HG02798 (cell line): ENCODE measurements at regions not wholly inside any gene's neighbourhood (a gene's known extent, or its start where the extent isn't known, plus 50 kb on each side); places are given as distances from the start of the nearest gene placed in this dataset.

Experiments
- ATAC-seq: cut with Tn5 transposase; IDR thresholded peaks from one replicate; pipeline ENCODE4 v1.9.1; 2021; ENCODE audit warnings: mild to moderate bottlenecking; ENCODE audit not compliant: unreplicated experiment, poor library complexity

DNA sequence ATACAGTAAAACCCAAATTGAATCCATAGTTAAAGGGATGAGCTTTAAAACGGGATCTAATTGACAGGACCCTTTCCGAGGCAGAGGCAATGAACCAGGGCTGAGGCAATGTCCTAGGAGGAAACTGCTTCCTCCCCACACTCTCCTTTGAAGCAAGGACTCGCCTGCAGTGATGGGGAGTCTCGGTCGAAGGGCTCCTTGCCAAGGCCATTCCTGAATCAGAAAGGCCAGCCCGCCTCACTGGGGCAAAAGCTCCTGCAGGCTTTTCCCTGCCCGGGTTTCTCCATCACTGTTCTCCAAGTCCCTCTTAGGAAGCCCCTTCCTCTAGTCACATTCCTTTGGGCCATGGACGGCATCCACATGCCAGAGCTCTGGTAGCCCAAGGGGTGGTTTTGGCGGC, 132.0 kb downstream of the RBFOX3 start:
- no peak for ATAC-seq

DNA sequence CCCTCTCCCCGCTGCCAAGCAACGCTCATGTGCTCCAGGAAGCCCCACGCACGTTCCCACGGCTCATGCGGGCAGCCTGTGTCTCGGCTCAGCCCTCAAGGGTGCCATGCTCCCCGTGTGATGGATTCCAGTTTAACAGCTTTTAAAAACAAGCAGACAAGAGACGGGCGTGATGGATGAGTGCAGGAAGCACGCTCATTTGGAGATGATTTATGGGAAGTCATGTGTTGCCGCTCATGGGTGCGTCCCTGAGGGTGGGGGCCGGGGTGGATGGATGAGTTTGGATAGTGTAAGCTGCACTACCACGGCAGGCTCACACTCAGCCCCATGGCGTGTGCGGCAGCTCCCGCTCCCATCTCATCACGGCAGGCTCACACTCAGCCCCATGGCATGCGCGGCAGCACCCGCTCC, 132.8 kb downstream of the RBFOX3 start:
- no peak for ATAC-seq

DNA sequence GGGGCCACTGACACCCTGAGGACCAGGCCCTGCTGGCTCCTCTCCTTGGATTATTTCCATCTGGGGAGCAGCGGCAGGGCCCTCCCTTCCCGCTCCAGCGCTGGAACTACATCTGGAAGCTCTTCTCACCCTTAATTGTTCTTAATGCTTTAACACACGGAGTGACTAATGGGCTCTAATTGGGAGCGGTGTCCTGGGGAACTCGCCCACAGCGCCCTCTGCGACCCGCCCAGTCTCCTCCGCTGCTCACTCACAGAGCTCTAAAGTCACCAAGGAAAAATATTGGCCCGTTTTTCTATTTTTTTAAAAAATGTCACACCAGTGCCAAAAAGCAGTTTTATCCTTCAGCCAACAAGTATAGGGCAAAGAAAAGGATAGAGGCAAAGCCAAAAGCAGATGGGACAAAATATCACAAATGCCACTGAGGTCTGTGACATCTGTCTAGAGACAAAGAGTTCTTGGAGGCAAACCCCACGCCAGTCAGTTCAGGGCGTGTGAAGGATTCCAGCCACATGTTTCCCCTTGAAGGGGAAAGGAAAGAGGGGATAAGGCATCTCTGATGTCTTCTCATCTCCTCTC, 134.7 kb downstream of the RBFOX3 start:
- no peak for ATAC-seq

DNA sequence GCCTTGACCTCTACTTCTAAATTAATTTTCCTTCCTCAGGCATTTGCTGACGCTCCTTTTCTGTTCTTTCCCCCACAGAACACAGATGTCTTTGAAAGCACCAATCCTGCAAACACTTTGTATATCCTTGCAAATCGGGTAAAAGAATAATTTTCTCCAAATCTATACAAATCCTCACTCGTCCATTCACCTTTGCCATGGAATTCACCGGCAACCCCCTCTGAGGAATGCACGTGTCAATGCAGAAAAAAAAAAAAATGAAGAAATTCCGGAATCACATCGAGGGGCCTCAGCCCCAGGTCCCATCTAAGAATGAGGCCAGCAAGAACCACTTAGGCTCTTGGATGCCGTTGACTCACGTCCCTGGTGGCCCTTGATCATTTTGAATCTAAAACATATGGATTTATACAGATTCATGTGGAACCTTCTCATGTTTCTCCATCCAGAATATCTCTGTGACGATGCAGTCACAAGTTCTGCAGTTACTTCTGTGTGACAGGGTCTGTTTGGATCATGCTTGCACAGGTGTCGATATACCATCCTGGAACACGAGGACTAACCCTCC, 136.9 kb downstream of the RBFOX3 start:
- no peak for ATAC-seq

DNA sequence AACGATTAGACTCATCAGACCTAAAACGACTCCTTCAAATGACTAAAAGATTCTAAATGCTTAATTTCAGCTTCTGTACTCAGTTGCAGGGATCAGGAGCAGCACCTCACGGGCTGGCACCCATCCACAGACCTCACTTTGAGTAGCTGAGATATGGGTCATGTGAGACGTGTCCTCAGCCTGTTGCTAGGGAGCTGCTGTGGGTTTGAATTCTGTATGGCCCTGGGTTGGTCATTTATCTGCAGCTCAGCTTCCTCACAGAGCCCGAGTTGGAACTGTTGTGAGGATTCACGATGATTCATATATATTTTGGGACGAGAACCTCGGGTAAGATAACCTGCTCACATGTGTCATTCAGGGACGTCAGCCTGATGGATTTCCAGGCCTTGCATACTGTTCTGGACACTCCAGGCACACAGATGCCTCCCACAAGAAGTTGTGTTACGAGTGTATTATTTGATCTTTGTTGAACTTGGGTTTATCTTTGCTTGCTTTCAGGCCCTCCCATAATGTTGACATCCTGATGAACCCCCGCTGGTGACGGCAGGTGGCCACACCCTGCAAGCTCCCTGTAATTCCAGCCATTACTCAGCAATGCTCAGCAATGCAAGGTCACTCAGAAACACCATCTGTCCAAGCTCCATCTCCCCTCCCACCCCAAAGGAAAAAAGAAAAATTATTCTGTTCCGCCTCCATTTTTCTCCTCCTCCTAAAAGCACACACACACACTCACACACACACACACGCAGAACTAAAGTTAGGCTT, 137.6 kb downstream of the RBFOX3 start:
- ATAC-seq, result no peak

DNA sequence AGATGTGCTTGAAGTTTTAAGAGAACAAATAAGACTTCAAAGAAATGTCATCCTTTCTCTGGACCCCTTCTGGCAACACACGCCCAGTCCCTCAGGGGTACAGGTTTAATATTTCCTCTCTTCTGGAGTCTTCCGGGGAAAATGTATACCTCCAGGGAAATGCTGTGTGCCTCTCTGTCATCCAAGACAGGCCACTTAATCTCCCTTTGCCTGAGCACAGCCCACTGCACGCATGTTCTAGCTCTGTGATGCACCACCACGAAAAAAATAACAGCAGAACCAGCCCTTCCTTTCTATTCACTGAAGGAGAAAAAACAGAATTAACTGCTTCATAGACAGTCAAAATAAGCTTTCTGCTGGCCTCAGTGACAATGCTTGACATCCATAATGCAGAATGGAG, 140.1 kb downstream of the RBFOX3 start:
- no peak for ATAC-seq

DNA sequence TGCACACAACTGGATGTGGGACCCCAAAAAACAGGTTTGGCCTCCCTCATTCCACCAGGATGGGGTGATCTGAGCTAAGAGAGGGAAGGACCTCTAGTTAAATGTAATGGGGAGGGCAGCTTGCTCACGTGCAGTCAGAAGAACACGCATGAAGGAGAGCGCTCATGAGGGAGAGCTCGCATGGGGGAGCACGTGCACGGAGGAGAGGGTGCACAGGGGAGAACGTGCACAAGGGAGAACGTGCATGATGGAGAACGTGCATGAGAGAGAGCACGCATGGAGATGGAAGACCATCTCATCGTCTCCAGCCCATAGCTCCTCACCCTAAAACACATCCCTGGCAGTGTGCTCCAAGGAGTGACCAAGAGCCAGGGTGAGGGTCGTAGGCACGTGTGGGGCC, 141.2 kb downstream of the RBFOX3 start:
- no peak for ATAC-seq

DNA sequence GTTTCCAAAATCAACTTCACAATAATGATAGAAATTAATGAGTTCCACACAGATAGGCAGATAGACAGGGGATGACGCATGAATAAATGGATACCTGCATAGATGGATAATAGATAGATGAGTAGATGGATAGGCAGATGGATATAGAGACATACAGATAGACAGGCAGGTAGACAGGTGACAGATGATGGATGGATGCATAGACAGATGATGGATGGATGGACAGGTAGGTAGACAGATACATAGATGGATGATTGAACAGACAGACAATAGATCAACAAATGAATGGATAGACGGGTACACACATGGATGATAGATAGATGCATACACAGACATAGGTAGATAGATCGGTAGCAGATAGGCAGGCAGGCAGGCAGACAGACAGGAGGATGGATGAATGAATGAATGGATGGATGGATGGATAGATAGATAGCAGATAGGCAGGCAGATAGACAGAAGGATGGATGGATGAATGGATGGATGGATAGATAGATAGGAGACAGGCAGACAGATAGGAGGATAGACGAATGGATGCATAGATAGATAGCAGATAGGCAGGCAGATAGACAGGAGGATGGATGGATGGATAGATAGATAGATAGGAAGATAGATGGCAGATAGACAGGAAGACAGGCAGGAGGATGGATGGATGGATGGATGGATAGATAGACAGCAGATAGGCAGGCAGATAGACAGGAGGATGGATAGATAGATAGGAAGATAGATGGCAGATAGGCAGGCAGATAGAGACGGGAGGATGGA, 142.5 kb downstream of the RBFOX3 start:
- no peak for ATAC-seq

DNA sequence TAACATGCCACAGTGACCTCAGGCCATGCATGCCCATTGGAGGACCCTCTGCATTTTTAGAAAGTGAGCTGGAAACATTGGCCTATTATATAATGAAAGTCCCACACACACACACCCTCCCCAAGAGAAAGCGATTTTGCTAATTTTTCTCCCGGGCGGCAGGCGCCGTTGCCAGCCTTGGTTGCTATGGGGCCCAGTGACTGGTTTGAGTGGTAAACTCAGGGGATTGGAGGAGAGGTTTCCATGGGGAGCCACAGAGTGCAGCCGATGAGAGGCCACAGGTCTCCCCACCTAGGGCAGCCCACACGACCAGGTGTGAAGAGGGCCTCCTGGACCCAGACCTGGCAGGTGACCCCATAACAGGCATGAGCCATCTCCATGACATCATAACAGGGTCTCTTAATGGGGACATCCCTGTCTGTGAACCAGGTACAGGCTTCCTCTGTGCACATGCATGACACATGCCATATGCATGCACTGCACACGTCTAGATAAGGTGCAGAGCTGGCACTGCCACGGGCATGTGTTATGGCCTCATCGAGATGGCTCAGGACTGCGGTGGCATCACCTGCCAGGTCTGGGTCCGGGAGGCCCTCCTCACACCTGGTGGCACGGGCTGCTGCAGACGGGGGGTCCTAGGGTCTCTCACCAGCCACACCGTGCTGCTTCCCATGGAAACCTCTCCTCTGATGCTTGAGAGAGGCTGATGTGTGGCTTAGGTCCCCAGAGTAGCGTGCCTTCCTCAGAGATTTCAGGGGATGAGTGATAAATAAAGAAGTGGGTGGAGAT, 144.1 kb downstream of the RBFOX3 start:
- no peak for ATAC-seq

DNA sequence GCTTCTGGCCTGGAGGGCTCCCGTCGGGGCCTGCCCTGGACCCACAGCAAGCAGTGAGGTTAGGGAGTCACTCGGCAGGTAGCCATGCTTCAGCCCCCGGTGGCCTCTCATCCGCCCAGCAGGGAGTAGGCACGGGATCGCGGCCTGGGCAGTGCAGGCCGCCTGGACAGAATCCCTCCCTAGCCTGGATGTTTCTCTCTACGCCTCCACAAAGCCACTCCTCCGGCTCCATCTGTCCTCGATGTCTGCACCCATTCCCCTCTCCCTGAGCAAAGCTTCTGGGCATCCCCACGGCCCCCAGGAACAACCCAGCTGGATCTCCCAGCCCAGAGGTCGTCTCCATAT, 145.2 kb downstream of the RBFOX3 start:
- no peak for ATAC-seq

DNA sequence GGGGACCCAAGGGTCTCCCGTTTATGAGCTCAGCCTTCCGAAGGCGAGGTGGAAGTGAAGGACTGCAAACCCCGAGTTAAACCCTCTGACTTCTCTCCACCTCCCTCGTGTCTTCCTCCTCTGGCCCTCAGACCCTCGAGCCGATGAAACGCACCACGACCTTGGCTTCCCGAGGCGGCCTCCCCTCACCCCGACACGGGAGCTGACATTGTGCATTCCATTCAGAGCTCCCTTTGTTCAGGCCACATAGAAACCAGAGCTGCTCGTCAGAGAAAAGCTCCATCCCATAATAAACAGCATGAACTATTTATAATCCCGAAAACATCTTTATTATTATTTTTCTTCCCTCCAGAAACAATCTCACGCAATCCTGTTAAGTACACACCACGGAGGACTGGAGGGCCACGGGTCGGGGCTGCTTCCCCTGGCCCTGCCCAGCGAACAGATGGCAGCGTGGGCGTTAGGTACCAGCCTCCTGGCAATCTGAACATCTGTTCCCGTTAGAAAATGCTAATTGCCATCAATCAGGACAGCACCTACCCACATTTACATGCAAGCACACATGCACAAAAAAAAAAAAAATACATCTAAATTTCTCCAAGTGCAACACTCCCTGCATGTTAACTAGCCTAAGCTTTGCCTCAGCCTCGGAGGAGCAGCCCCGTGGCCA, 145.7 kb downstream of the RBFOX3 start:
- no peak for ATAC-seq

DNA sequence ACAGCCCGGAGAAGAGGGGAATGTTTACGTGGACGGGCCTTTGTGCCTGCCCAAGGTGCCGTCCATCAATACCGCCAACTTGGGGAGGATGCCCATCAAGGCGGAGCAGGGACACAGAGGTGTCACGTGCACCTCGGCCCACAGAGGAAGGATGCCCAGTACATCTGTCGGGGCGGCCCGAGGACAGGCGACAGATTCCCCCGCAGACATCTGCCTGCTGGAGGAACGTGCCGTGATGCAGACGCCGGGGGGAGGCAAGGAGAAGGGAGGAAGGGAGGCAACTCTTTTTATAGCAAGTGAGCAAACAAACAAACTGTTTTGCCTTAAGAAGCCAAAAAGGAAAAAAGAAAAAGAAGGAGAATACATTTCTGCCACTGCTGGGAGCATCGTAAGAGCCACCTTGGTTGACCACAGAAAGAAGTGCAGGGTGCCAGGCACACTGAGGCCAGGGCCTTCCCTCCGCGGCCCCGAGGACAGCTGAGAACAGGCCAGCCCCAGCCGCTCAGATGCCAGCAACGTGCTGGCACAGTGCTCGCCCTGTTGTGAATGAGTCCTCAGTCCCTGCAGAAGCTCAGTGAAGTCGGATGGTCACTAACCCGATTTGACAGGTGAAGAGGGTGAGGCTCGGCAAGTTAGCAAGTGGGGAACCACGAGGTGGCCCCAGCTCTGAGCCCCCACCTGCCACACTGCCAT, 146.4 kb downstream of the RBFOX3 start:
- ATAC-seq, result no peak

DNA sequence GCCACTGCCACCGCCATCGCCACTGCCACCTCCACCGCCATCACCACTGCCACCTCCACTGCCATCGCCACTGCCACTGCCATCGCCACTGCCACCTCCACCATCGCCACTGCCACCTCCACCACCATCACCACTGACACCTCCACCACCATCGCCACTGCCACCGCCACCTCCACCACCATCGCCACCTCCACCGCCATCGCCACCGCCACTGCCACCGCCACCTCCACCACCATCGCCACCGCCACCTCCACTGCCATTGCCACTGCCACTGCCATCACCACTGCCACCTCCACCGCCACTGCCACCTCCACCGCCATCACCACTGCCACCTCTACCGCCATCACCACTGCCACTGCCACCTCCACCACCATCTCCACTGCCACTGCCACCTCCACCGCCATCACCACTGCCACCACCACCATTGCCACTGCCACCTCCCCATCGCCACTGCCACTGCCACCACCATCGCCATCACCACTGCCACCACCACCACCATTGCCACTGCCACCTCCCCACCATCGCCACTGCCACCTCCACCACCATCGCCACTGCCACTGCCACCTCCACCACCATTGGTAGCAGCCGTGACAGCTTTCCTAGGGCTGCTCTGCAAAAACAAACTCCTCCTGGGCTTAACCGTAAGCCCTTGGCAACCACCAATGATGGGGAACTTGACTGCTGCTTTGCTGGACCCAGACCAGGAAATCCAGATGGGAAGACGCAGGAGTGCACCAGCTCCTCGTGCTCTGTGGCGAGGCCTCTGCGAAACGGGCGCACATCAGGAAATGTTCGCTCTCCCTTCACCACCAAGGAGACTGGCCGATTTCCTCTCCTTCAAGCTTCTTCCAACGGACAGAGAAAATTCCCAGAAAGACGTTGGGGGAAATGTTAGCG, 147.2 kb downstream of the RBFOX3 start:
- no peak for ATAC-seq

DNA sequence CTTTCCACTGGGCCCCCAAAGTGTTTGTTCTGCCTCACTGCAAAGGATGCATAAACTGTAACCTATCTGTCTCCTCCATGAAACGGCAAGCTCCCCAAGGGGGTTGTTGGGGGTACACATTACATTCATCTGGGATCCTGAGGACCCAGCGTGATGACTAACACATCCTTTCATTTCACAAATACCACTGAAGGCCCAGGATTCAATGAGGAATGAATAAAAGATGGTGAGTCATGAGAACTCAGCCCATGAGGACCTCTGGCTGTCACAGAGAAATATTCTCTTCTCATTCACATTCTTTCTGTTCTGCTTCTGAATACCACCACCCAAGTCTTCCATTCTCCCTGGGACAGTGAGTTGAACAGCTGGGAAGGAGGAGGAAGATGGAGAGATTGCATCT, 149.8 kb downstream of the RBFOX3 start:
- no peak for ATAC-seq

DNA sequence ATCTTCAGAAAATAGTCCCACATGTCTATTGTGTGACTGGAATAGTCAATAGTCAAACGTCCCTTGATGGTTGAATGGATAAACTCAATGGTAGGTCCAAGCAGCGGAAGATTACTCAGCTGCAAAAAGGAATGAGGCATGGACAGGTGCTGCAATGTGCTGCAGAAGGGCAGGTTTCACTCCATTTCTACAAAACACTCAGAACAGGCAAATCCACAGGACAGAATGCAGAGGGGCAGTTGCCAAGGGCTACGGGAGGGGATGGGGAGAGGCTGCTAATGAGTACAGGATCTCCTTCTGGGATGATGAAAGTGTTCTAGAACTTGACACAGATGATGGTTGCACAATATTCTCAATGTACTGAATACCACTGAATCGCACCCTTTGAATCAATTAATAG, 151.0 kb downstream of the RBFOX3 start:
- no peak for ATAC-seq

DNA sequence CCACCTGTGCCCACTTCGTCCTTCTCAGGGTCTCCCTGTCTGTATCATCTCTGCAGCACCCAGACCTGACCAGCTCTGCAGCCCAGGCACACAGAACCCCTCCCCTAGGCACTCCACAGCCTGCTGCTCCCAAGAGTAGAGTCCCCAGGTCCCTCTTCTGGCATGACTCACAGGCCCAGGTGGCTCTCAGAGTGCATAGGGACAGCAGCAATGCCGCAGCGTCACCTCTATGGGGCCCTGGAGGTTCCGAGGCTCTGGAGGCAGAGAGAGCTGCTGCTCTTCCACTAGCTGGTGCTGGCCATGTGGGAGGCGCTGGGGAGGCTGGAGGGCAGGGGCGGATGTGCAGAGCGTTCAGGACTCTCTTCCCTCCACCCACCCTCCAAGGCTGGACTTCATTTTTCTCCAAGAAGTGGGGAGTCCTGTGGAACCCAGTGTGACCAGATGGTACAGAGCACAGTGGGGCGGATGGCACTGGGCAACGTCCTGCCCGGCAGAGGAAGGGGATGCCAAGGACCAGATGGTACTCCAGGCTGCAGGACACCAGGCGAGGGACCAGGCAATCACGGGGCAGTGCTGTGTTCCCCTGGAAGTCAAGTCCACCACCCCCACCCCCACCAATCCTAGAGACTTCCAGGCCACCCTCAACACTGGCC, 151.7 kb downstream of the RBFOX3 start:
- no peak for ATAC-seq

DNA sequence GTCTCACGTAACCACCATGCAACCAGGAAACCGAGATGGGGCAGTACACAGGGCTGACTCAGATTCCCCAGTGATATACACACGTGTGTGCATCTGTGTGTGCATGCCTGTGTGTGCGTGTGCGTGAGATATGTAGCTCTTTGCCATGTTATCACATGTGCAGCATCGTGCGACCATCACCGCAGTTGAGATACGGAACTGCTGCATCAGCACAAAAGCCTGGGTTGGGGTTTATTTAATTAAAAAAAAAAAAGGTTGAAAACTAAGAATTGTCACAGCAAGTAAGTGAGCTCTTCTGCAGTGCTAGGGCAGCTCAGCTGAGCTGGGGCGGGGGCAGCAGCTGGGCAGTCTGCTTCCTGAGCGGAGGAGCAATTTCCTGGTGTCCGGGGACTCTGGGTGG, 152.5 kb downstream of the RBFOX3 start:
- ATAC-seq, result no peak

DNA sequence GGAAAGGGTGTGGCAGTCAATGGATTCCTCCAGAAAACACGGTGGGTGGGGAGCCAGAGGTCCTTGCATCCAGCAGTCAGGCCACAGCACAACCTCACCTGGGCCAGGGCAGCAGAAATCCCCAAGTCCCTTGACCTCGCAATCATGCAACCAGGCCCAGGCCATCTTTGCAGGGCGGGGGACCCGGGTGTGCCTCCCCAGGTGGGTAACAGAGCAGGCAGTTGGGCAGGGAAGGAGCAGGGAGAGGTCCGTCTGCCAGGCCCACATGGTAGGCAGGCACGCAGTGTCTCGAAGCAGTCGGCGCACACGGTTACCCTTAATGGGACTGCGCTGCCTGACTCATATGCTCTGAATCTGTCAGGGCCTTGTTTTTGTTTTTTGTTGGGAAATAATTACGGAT, 153.0 kb downstream of the RBFOX3 start:
- ATAC-seq, result no peak
